GM12875 (cell line): ENCODE measurements at regions not wholly inside any gene's neighbourhood (a gene's known extent, or its start where the extent isn't known, plus 50 kb on each side); places are given as distances from the start of the nearest gene placed in this dataset.

Experiments used
- H3K4me3 ChIP-seq: one replicate; pipeline ENCODE4 v1.5.1; 2011; ENCODE audit warnings: low read depth, low read length, control low read depth
- TF ChIP-seq, protein P1 (sequence below): IDR thresholded peaks from 2 replicates; pipeline ENCODE4 v1.5.1; 2011; ENCODE audit warnings: low read depth, mild to moderate bottlenecking, control low read depth, inconsistent platforms, low read length, moderate library complexity, borderline replicate concordance; ENCODE audit not compliant: insufficient read depth

GRCh38 chr12:90501412-90501811 lies 453.6 kb downstream of the CCER1 start:
- TF ChIP-seq, protein P1, sequence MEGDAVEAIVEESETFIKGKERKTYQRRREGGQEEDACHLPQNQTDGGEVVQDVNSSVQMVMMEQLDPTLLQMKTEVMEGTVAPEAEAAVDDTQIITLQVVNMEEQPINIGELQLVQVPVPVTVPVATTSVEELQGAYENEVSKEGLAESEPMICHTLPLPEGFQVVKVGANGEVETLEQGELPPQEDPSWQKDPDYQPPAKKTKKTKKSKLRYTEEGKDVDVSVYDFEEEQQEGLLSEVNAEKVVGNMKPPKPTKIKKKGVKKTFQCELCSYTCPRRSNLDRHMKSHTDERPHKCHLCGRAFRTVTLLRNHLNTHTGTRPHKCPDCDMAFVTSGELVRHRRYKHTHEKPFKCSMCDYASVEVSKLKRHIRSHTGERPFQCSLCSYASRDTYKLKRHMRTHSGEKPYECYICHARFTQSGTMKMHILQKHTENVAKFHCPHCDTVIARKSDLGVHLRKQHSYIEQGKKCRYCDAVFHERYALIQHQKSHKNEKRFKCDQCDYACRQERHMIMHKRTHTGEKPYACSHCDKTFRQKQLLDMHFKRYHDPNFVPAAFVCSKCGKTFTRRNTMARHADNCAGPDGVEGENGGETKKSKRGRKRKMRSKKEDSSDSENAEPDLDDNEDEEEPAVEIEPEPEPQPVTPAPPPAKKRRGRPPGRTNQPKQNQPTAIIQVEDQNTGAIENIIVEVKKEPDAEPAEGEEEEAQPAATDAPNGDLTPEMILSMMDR = no peak
- H3K4me3 ChIP-seq = no peak overlapping the region

DNA sequence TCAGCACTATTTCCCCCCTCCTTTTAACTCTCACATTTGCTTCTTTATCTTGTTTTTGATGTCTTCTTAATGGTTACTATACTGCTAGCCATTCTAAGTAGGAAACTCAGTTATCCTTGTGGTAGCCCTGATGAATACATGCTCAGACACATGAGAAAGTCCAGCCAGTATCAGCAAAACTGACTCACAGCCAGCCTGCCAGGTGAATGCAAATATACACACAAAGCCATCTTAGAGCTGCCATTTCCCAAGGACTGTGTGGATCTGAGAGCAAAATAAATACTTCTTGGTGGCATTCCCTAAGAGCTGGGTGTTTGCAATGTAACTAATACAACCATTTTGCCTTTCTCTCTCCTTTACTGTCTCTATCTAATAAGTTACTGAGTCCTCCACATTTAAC lies 455.2 kb downstream of the CCER1 start:
- TF ChIP-seq, protein P1 = no peak
- no peak overlapping the region for H3K4me3 ChIP-seq

- TF ChIP-seq, protein P1 = no peak
Measured at GRCh38 chr12:90497923-90498545, 456.9 kb downstream of the CCER1 start.

DNA sequence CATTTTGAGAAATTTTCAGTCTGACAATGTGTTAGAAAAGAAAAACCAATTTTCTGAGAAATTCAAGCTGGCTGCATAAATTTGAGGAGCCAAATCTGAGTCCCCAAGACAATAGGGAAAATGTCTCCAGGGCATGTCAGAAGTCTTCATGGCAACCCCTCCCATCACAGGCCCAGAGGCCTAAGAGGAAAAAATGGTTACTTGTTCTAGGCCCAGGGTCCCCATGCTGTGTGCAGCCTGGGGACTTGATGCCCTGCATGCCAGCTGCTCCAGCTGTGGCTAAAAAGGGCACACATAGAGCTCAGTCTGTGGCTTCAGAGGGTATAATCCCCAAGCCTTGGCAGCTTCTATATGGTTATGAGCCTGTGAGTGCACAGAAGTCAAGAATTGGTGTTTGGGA lies 464.6 kb downstream of the CCER1 start:
- H3K4me3 ChIP-seq = no peak overlapping the region
- TF ChIP-seq, protein P1 = no peak

More at GRCh38 chr12:90497923-90498545, 456.9 kb downstream of the CCER1 start:
- H3K4me3 ChIP-seq = no peak overlapping the region

GRCh38 chr12:90489141-90489540 lies 465.8 kb downstream of the CCER1 start:
- no peak overlapping the region for H3K4me3 ChIP-seq
- TF ChIP-seq, protein P1 = no peak

DNA sequence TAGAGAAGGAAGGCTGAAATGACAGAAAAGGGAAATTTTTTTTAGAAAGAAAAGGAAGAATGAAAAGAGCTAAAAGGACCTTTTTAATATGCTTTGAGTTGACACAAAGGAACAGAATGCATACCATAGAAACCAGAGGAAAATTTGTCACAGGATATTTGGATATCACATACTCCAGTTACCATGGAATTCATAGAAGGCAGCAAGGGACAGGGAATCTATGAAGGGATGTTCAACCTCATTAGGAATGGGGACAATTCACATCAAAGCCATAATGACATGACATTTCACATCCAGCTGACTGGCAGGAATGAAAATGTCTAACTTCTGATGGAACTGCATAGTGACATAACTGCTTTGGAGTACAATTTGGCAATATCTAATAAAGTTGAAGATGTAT lies 469.4 kb downstream of the CCER1 start:
- TF ChIP-seq, protein P1 = no peak
- H3K4me3 ChIP-seq = no peak overlapping the region

GRCh38 chr12:90484094-90484493 lies 470.9 kb downstream of the CCER1 start:
- TF ChIP-seq, protein P1 = no peak
- no peak overlapping the region for H3K4me3 ChIP-seq
